CD14-positive monocyte (primary cell): ENCODE measurements at regions not wholly inside any gene's neighbourhood (a gene's known extent, or its start where the extent isn't known, plus 50 kb on each side); places are given as distances from the start of the nearest gene placed in this dataset.
A peak's percentile ranks its signal among the peaks of the same experiment; 100 is the strongest.

Experiments
- DNase-seq, 3 donors: peaks; one replicate each; pipeline ENCODE4 v3.0.0-alpha.2; 2011 to 2022
- H2AFZ ChIP-seq: 2 replicates; pipeline ENCODE4 v1.6.0; 2012; ENCODE audit warnings: mild to moderate bottlenecking, low read depth, low read length, inconsistent platforms; ENCODE audit not compliant: insufficient read depth, poor library complexity, severe bottlenecking
- H3K27ac ChIP-seq, 2 donors: 1 replicate in 1 of 2; 2 replicates in 1 of 2; pipeline ENCODE4 v1.5.1; 2012 to 2013; ENCODE audit warnings: low read length in 2 of 2, control low read depth in 1 of 2, inconsistent platforms in 1 of 2, low read depth in 1 of 2, mild to moderate bottlenecking in 1 of 2
- H3K27me3 ChIP-seq, 2 donors: one replicate each; pipeline versions ENCODE4 v1.6.0 to v1.6.1; 2011 to 2013; ENCODE audit warnings: low read length in 2 of 2; ENCODE audit not compliant: control insufficient read depth in 2 of 2, insufficient read depth in 2 of 2
- H3K36me3 ChIP-seq, 2 donors: replicated peaks in 1 of 2; 1 replicate in 1 of 2; 2 replicates in 1 of 2; pipeline versions ENCODE4 v1.5.1 to v1.6.1; 2012 to 2013; ENCODE audit warnings: low read length in 2 of 2, control low read depth in 1 of 2, inconsistent platforms in 1 of 2, mild to moderate bottlenecking in 1 of 2; ENCODE audit not compliant: insufficient read depth in 2 of 2, control insufficient read depth in 1 of 2
- H3K4me1 ChIP-seq, 2 donors: 1 replicate in 1 of 2; 2 replicates in 1 of 2; pipeline versions ENCODE4 v1.5.1 to v1.6.1; 2012 to 2013; ENCODE audit warnings: low read length in 2 of 2, control low read depth in 1 of 2, inconsistent platforms in 1 of 2, mild to moderate bottlenecking in 1 of 2, moderate library complexity in 1 of 2; ENCODE audit not compliant: insufficient read depth in 2 of 2, control insufficient read depth in 1 of 2
- H3K4me2 ChIP-seq: replicated peaks from 2 replicates; pipeline ENCODE3; 2012; ENCODE audit warnings: low read length, moderate library complexity, mild to moderate bottlenecking; ENCODE audit not compliant: poor library complexity, severe bottlenecking; ENCODE audit errors: extremely low read depth
- H3K4me3 ChIP-seq, 3 experiments: fragments of 200-600 bp in 1 of 3; sonication (generic) in 1 of 3; replicated peaks in 1 of 3; 1 replicate in 2 of 3; 2 replicates in 1 of 3; pipeline ENCODE4 v1.5.1; 2011 to 2013; ENCODE audit warnings: low read length in 3 of 3, mild to moderate bottlenecking in 3 of 3, control low read depth in 2 of 3, low read depth in 2 of 3, inconsistent platforms in 1 of 3, moderate library complexity in 1 of 3
- H3K79me2 ChIP-seq: 2 replicates; pipeline ENCODE4 v1.6.0; 2012; ENCODE audit warnings: mild to moderate bottlenecking, control low read depth, inconsistent platforms, low read length, moderate library complexity; ENCODE audit not compliant: insufficient read depth
- H3K9ac ChIP-seq: 2 replicates; pipeline ENCODE4 v1.6.0; 2017; ENCODE audit warnings: low read length, mild to moderate bottlenecking; ENCODE audit not compliant: insufficient read depth, poor library complexity, severe bottlenecking
- H3K9me3 ChIP-seq, 2 donors: replicated peaks in 1 of 2; 1 replicate in 1 of 2; 2 replicates in 1 of 2; pipeline versions ENCODE4 v1.5.1 to v1.6.1; 2012 to 2013; ENCODE audit warnings: low read length in 2 of 2, control low read depth in 1 of 2; ENCODE audit not compliant: control insufficient read depth in 1 of 2, insufficient read depth in 1 of 2
- H4K20me1 ChIP-seq: 2 replicates; pipeline ENCODE4 v1.6.0; 2012; ENCODE audit warnings: mild to moderate bottlenecking, low read length, control low read depth, moderate library complexity; ENCODE audit not compliant: insufficient read depth
- H3K27ac Mint-ChIP-seq, 7 donors: one replicate each; pipeline ENCODE4 v1.8.0; 2020; ENCODE audit warnings: mild to moderate bottlenecking in 7 of 7, mixed read lengths in 7 of 7, moderate library complexity in 6 of 7, inconsistent platforms in 2 of 7
- H3K27me3 Mint-ChIP-seq, 3 donors: one replicate each; pipeline ENCODE4 v1.8.0; 2021 to 2022; ENCODE audit warnings: low read depth in 3 of 3, mild to moderate bottlenecking in 3 of 3, mixed read lengths in 3 of 3, moderate library complexity in 3 of 3, inconsistent platforms in 1 of 3
- H3K36me3 Mint-ChIP-seq, 2 donors: one replicate each; pipeline ENCODE4 v1.8.0; 2020; ENCODE audit warnings: mixed read lengths in 2 of 2, inconsistent platforms in 1 of 2, mild to moderate bottlenecking in 1 of 2
- H3K4me1 Mint-ChIP-seq: one replicate; pipeline ENCODE4 v1.8.0; 2020; ENCODE audit warnings: mild to moderate bottlenecking, mixed read lengths
- H3K4me3 Mint-ChIP-seq, 2 donors: one replicate each; pipeline ENCODE4 v1.8.0; 2020; ENCODE audit warnings: mild to moderate bottlenecking in 2 of 2, mixed read lengths in 2 of 2, moderate library complexity in 1 of 2
- H3K9me3 Mint-ChIP-seq, 7 donors: one replicate each; pipeline ENCODE4 v1.8.0; 2020 to 2022; ENCODE audit warnings: mixed read lengths in 7 of 7, mild to moderate bottlenecking in 6 of 7, moderate library complexity in 6 of 7, inconsistent platforms in 2 of 7
- CTCF ChIP-seq: fragments of 200-600 bp; IDR thresholded peaks from one replicate; pipeline ENCODE4 v1.8.0; 2022; ENCODE audit warnings: antibody characterized with exemption, mild to moderate bottlenecking
- WGBS: methylation state at CpG from one replicate; pipeline ENCODE4 v1.1.5; 2013; ENCODE audit warnings: missing lambda C conversion rate; ENCODE audit not compliant: insufficient coverage; 5-methylcytosine and 5-hydroxymethylcytosine counted together
- intact Hi-C, 2 donors: fragments of 100-400 bp; cut with micrococcal nuclease; formaldehyde crosslinking; loops; one replicate each; pipeline versions ENCODE4 v1.15.0 to v1.15.1; 2023

GRCh38 chr2:9144046-9144445, 62.6 kb upstream of the ASAP2 start:
- Histone ChIP-seq H3K36me3 (no peaks in the 10 kb centered on the region), H3K79me2 (no peaks in the 10 kb centered on the region), H4K20me1 (no peaks in the 10 kb centered on the region), H3K9ac (no peak overlapping the region), H3K27ac (no peak overlapping the region), H3K4me3 (no peak overlapping the region), H3K9me3 (no peaks in the 10 kb centered on the region), H2AFZ (no peak overlapping the region), H3K4me2 (no peak overlapping the region), H3K27me3 (no peaks in the 10 kb centered on the region), H3K4me1 (peaks cover 7 to 11% of the 10 kb centered on the region in 2 donors)
- intact Hi-C loops = loop anchor here (10.0 kb wide), 1 partner anchor 191 kb away; no protein-coding TSS in a partner anchor
- Mint-ChIP-seq H3K27me3 (peaks cover 7 to 15% (median 14%) of the 10 kb centered on the region in 3 donors), H3K27ac (peak overlapping the region in 4 of 7 donors; percentile 4 to 65 (median 46)), H3K9me3 (no peaks in the 10 kb centered on the region), H3K4me3 (no peak overlapping the region), H3K4me1 (peaks cover 22% of the 10 kb centered on the region), H3K36me3 (no peaks in the 10 kb centered on the region)
- no peak for TF ChIP-seq CTCF
- DNase-seq = peak in 2 of 3 donors; percentile 11 to 21
- WGBS = 60% methylated on average over 1 of the region's 1 CpG

GRCh38 chr2:9143264-9143815, 63.3 kb upstream of the ASAP2 start:
- Histone ChIP-seq H2AFZ (peak overlapping the region; percentile 68), H3K27me3 (no peaks in the 10 kb centered on the region), H3K4me3 (peak overlapping the region in 1 of 3 experiments; percentile 45), H3K4me2 (peak overlapping the region; percentile 63), H3K9ac (no peak overlapping the region), H3K9me3 (no peaks in the 10 kb centered on the region), H3K36me3 (no peaks in the 10 kb centered on the region), H3K79me2 (no peaks in the 10 kb centered on the region), H3K27ac (no peak overlapping the region), H3K4me1 (peaks cover 7 to 11% of the 10 kb centered on the region in 2 donors), H4K20me1 (no peaks in the 10 kb centered on the region)
- Mint-ChIP-seq H3K27ac (no peak overlapping the region), H3K4me3 (peak overlapping the region in 1 of 2 donors; percentile 76), H3K9me3 (no peaks in the 10 kb centered on the region), H3K4me1 (peaks cover 22% of the 10 kb centered on the region), H3K36me3 (no peaks in the 10 kb centered on the region), H3K27me3 (peaks cover 7 to 15% (median 9%) of the 10 kb centered on the region in 3 donors)
- WGBS = 84% methylated on average over 9 of the region's 11 CpGs
- TF ChIP-seq CTCF = no peak
- DNase-seq = no peak
- intact Hi-C loops = loop anchor here (10.0 kb wide), 1 partner anchor 191 kb away; no protein-coding TSS in a partner anchor
